GM12891 (cell line): ENCODE measurements at regions not wholly inside any gene's neighbourhood (a gene's known extent, or its start where the extent isn't known, plus 50 kb on each side); places are given as distances from the start of the nearest gene placed in this dataset.

Source experiments
- POLR2A ChIP-seq: IDR thresholded peaks from 2 replicates; pipeline ENCODE4 v1.6.1; 2011; ENCODE audit warnings: low read depth, low read length, control low read depth
- POLR2AphosphoS5 ChIP-seq: IDR thresholded peaks from 2 replicates; pipeline ENCODE4 v1.6.1; 2011; ENCODE audit warnings: low read depth, low read length, control low read depth
- SPI1 ChIP-seq: IDR thresholded peaks from 2 replicates; pipeline ENCODE4 v1.6.1; 2011; ENCODE audit warnings: low read depth, low read length, control low read depth
- TAF1 ChIP-seq: IDR thresholded peaks from 2 replicates; pipeline ENCODE4 v1.6.1; 2011; ENCODE audit warnings: low read depth, low read length, control low read depth

DNA sequence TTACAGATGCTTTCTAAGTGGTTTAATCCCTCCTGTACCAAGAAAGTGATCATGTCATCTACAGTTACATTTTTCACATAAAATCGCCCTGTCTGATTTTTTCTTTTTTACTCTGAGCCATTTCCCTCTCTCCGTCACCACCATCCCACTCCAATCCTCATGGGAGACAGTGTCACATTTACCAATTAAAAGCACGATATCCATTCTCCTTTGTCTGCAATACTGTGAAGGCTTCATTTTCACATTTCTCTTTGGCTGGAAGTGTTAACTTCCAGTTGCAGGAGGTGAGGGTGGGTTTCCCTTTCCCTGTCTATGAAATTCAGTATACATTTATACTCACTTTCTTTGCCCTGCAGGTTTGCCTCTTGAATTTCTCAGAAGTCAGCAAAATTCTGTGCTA, 372.7 kb upstream of the CNR1 start:
- TF ChIP-seq POLR2A (no peak), SPI1 (no peak), POLR2AphosphoS5 (no peak), TAF1 (no peak)
